NCI-H2171 treated with DMSO at 0.1 percent for 48 hours (cell line): ENCODE measurements at regions not wholly inside any gene's neighbourhood (a gene's known extent, or its start where the extent isn't known, plus 50 kb on each side); places are given as distances from the start of the nearest gene placed in this dataset.
"Not testable (repeated sequence)": the region's sequence is repeated elsewhere in the genome, so short reads cannot be mapped to it uniquely, and the experiment has no call there.

Experiments used
- DNase-seq: peaks from one replicate; lab custom pipeline; 2025; lab: John Stamatoyannopoulos, UW

DNA sequence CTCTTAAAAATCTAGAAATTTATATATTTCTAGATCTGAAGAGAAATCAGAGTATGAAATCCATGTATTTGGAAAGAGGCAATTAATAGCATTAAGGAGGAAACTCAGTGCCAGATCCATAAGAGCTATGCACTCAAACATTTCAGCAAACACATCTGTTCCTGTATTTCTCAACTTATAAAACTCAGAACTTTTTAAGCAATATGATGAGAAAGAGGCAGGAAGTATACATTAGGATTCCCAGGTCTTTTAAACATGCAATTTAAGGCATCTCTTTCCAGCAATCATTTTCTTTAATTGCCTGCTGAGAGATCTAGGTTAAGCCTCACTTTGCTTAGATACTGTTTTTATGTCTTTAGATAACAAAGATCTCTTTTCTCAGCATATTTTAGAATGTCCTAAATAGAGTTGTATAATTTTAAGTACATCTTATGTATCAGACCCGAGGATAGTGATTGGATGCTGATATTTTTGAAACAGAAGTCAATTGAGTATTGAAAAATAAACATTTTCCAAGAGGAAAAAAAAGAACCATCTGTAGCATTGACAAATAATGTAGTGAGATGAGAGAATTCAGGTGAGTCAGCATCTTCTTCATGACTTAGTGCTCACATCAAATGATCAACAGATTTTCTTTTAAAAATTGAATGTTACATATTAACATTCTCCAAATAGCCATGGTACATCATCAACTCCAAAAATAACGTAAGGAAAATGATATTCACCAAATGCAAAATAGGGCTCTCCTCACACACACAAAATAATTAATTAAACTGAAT is 461.4 kb upstream of the NOX3 start:
- DNase-seq = no peak

DNA sequence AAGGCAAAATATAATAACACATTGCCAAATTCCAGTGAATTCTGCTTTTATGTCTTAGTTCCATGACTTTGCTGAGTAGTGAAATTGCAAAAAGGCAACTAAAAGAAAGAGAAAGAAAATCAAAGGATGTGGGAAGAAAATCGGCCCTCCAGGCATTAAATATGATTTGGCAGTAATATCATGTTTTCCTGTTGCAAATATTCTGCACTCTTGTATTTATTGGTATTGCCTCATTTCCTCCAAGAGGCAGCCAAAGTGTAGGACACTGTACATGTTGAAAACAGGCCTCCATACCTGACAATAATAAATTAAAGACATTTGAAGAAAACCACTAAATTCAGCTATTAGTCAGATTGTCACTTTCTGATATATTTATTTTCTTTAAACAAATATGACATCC is 460.0 kb upstream of the NOX3 start:
- DNase-seq = no peak

DNA sequence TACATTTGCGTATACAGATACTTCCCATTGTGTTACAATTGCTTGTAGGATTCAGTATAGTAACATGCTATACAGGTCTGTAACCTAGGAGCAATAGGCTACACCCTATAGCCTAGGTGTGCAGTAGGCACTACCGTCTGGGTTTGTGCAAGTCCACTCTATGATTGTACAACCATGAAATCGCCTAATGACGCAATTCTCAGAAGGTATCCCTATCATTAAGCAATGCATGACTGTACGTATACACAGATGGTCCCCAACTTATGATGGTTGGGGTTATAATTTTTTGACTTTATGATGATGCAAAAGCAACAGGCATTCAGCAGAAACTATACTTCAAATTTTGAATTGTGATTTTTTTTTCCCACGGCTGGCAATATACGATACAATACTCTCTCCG is 458.2 kb upstream of the NOX3 start:
- DNase-seq = no peak

DNA sequence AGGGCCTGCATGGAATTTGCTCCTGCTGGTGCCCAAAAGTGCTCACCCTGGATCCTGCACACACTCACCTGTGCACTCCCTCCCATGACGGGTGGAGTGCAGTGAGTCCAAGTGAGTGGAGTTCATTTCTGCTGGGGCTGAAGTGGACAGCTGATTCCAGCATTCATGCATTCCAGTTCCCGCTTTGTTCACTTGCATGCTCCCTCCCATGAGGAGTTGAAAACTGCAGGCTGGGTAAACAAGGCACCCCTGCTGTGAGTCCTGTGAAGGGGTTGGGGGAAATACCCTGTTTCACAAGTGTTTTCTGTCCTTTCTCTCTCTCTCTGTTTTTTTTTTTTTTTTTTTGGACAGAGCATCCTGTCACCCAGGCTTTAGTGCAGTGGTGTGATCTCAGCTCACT is 454.1 kb upstream of the NOX3 start:
- no peak for DNase-seq

DNA sequence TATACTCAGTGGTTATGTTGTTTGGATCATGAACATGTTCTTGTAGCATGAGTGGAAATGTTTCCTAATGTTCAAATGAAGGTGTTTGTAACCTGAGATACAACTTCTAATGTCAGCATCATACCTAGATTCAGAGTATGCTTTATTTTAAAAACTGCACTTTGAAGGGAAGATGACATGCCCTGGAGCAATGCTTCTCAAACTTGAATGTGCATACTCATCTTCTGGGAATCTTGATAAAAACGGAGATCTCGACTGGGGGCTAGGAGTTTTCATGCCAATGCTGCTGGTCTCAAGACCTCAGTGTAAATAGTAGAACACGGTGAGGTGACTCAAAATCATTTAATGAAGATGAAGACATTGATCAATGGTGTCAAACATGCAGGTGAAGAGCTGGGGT is 440.0 kb upstream of the NOX3 start:
- DNase-seq = no peak

DNA sequence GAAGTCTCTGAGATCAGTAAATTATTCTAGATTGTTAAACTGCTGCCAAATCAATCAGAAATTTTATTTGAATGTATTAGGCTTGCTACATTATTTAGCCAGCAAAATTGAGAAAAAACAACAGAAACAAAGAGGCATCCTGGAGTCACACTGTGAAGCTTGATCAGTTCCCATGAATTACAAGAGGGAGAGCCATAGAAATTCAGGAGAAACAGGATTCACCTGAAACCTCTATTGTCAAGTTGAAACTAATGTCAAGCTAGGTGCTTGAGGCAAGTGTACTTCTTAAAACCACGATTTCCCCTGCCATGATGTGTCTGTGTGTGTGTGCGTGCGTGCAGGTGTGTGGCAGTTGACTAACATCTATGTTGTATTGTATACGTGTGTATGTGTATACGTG is 439.1 kb upstream of the NOX3 start:
- DNase-seq = no peak

DNA sequence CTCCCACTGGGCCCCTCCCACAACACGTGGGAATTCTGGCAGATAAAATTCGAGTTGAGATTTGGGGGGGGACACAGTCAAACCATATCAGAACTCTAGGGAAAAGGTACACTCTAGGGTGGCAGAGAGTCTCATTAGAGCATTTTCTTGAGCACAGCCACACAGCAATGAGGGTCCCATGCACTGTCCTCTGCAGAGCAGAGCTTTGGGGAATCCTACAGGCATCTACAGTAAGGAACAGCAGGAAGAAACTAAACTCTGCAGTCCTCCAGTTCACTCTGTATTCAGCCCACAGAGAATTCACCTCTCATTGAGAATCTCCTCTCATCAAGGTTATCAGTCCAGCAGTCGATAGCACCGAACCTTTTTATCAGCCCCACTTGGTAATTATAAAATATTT is 438.6 kb upstream of the NOX3 start:
- DNase-seq = no peak

DNA sequence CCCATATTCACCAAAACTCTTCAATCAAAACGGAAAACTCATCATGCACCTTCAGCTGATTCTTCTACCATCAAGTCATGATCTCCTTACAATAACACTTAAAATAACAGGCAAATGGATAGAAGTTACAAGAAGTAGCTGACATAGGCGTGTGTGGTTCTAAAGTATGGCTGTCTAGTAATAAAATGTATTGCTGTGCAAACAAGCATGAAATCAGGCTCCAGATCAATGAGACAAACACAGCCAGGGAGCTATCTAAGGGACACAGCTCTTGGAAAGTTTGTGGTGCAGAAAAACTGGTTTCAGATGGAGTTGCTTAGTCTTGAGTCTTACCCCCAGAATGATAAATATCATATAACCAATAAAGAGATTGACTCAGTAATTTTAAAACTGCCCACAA is 434.8 kb upstream of the NOX3 start:
- no peak for DNase-seq

DNA sequence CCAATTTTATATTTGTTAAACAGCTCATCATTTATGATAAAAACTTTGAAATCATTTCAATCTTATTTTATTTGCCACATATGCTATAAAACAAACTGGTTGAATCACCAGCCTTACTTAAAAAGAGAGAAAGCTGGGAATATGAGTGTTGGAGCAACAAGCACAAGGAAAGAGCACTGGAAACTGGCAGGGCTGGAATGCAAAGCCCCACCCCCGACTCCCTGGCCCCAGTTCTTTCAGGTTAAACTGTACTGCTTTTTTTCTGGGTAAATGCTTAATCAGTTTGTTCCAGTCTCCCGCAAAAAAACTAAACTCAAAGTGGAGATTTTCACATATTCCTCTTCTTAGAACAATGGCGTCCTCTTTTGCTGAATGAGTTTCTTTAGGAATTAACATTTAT is 433.8 kb upstream of the NOX3 start:
- DNase-seq = no peak

DNA sequence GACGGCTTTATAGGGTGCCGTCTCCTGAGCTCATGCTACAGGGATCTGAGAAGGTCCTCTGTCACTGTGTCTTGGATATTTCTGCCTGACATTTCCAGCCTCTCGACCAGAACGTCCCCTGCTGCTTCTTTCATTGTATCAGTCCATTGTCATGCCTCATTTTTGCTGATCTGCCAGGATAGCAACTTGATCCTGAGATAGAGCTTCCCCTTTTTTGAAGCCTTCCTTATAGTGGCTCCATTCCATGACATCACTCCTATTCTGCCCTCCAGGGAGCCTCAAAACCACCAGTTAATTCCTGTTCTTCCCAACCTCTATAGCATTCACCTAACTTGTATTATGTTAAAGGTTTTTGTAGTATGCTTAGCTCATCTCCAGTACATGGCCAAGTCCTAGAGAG is 431.8 kb upstream of the NOX3 start:
- no peak for DNase-seq

DNA sequence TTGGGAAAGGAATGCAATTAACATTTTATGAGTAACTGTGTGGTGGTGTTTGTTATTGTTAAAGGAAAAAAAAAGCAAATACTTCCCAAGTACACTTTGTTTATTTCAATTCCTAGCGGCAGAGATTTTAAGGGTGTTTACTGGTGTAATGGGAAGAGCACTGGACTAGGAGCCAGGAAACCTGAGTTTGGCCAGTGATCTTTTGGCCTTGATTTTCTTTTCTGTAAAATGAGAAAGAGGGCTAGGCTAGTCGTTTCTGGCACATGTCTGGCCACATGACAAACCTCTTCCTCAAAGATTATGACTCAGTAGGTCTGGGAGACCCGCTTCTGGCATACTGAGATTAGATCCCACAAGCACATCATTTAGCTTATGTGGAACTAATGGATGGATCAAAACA is 428.1 kb upstream of the NOX3 start:
- no peak for DNase-seq

DNA sequence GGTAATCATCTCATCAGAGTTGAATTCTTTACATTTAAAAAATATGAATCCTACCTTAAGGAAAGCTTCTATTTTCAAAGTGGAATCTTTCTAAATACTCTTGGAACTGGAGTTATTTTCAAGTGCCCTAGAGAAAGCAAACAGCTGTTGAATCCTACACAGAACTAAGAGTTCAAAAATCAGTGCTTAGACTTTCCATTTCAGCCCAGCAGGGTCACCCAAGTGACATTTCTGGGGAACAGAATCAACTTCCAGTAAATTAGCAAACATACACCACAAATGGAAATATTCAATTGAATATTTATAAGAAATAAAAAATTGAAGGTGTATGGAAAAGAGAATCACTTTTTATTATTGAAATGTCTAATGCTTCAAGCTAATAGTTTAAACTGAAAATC is 427.7 kb upstream of the NOX3 start:
- no peak for DNase-seq

DNA sequence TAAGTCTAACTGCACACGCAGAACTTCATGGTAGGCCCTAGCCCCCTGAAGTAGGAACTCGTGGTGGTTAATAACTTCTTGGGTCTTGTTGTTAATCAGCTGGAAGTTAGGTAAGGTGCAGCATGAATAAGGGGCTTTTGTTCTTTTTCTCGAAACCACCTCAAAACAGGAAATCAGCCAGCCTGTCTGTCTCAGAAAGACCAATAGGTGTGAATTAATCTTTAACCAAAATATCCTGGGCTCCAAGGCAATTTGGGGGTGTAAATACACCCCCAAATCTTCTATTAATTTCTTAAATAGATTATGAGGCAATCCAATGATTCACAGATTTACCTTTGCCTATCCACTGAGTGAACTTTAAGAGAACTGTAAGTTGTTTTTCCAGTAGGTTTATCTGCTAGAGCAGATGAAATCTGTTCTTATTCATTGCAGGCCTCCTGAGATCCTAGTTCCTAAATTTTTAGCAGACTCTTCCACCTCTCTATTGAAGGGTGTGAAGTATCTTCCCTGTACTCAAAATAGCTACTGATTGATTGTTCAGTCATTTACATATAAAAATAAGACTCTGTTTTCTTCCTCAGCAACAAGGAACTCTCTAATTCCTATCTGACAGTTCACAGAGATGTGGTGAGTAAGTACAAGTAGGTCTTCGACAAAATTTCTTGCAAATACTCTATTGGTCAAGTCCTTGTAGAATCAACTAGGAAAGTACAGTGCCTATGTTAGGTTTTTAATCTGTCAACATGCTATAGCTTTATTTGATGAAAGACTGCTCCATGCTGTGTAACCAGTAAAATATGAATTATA is 427.1 kb upstream of the NOX3 start:
- no peak for DNase-seq

DNA sequence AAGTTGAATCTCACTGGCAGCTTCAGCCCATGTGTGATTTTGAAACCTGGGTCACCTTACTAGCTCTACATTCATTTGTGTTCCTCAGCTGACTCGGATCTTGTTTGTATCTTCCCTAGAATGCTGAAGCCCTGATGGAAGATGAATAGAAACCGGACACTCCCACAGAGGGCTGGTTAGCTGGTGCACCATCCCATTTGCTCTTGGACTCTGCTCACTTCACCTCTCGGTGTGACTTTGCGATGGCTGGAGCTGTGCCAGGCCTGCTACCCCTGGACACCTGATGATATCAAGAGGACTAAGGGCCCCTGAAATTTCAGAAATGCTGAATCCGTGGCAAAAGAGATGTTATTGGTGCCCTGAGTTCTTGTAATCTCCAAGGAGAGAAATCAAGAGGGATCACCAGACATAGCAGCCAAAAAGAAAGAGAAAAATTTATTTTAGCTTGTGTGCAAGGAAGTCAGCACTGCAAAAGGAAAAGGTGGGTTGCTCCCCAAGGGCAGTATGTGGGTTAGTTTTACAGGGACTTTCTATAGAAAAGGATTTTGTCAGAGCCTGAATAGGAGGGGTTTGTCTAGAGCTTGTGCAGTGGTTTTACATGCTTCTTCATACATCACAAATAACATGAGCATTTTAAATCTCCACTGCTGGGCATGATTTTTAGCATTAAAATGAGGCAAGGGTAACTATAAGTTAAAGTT is 426.3 kb upstream of the NOX3 start:
- no peak for DNase-seq

DNA sequence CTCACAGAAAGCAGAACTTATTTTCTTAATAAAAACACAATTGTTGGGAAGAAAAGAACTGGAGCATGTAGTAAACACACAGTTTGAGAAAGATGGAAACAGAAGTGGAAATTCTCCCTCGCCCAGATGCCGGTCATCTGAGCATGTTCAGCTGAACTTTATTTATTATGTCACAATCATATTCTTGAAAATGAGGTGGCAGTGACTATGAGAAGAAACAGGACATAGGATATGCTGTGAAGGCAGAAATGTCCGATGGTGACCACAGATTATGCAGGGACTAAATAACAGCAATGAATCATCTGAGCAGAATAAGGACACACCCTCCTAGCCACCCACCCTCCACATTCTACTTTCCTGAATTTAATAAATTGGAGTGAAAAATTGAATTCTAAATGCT is 425.3 kb upstream of the NOX3 start:
- DNase-seq = no peak

DNA sequence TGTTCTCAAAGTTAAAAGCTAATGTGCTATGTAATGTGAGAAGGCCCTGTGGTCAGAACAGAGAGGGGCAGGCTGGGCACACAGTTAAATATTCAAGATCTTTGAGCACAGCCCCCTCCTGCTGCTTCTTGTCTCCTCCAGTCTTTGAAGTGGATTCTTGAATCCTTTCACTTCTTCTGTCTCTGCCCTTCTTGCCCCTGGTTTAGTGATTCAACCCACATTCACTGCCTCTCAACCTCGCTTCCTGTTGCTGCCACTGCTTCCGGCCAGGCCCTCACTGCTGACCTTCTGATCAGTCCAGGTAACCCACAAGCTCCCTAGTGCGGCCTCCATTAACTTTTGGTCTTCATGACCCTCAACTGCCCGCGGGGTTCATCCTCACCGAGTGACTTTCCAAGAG is 417.3 kb upstream of the NOX3 start:
- no peak for DNase-seq

DNA sequence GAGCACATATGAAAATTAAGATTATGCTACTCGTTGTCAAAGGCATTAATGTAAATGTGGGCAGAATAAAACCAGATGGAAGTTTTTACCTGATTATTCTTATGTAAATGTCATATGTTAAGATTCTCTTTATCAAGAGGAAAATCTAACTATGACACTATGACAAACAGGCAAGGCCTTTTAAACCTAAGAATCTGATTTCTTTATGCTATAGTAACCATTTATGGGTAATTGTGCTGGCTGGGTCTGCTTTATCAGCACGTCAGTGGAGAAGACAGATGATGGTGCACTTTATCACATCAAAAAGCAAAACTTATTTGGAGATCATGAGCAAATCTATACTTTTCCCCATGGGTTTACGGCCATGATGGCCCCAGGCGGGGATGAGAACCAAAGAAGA is 412.0 kb upstream of the NOX3 start:
- no peak for DNase-seq

DNA sequence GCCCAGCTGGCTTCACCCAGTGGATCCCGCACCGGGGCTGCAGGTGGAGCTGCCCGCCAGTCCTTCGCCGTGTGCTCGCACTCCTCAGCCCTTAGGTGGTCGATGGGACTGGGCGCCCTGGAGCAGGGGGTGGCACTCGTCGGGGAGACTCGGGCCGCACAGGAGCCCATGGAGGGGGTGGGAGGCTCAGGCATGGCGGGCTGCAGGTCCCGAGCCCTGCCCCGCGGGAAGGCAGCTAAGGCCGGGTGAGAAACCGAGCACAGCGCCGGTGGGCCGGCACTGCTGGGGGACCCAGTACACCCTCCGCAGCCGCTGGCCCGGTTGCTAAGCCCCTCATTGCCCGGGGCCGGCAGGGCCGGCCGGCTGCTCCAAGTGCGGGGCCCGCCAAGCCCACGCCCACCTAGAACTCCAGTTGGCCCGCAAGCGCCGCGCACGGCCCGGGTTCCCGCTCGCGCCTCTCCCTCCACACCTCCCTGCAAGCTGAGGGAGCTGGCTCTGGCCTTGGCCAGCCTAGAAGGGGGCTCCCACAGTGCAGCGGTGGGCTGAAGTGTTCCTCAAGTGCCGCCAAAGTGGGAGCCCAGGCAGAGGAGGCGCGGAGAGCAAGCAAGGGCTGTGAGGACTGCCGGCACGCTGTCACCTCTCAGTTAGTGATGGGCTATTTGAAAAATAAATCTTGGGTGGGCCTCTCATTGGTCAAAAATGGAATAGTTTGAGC is 411.2 kb upstream of the NOX3 start:
- DNase-seq = not testable (repeated sequence)

DNA sequence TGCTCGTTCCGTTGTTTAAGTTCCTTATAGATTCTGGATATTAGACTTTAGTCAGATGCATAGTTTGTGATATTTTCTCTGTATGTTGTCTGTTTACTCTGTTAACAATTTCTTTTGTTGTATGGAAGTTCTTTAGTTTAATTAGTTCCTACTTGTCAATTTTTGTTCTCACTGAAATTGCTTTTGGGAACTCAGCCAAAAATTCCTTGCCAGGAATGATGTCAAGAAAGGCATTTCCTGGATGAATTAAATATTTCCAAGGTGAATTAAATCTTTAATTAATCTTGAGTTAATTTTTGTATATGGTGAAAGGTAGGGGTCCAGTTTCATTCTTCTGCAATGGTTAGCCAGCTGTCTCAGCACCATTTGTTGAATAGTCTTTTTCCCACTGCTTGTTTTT is 406.2 kb upstream of the NOX3 start:
- DNase-seq = no peak

DNA sequence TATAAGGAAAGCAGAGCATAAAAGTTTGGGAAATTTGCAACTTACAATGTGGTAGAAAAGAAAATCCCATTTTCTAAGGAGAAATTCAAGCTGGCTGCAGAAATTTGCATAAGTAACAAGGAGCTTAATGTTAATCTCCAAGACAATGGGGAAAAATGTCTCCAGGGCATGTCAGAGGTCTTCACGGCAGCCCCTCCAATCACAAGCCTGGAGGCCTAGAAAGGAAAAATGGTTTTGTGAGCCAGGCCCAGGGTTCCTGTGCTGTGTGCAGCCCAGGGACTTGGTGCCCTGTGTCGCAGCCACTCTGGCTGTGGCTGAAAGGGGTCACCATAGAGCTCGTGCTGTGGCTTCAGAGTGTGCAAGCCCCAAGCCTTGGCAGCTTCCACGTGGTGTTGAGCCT is 403.3 kb upstream of the NOX3 start:
- DNase-seq = not testable (repeated sequence)

DNA sequence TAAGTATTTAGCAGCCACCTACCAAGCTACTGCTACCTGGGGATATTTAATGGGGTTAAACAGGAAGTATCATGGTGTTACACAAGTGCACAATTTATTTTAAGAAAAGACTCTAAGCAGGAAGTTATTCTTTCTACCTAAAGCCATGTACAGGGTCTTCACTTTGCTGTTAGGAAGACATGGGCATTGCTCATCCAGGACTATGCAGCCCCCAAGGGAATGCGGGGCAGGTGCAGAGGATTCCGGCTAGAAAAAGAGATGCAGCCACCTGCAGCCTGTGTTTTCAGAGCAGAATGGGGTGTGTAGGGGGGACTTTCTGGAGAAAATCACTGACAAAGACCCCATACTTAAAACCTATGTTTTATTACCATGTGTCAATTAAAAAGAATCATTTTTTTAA is 399.1 kb upstream of the NOX3 start:
- no peak for DNase-seq

DNA sequence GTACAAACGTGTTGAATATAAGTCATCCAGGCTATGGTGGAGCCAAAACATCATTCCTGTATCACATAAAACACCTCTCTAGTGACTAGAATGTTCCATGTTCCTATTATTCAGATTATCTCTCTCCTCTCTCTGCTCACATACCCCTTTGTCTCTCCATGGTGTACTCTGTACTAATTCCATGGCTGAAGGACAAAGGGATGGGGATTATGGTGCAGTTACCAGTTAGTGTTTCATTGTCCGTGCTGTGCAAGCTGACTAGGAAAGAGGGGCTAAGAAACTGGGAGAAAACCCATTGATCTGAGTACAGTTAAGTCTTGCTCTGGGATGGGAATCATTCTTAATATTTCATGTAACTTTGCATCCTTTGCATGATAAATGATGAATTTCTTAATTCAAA is 397.4 kb upstream of the NOX3 start:
- DNase-seq = no peak
